HEK293 (cell line): ENCODE measurements at regions not wholly inside any gene's neighbourhood (a gene's known extent, or its start where the extent isn't known, plus 50 kb on each side); places are given as distances from the start of the nearest gene placed in this dataset.
"Not testable (repeated sequence)": the region's sequence is repeated elsewhere in the genome, so short reads cannot be mapped to it uniquely, and the experiment has no call there.

ENCODE experiments used
- CTCF ChIA-PET: fragments of 350-600 bp; formaldehyde crosslinking; extraction: SDS; loops from one replicate; lab custom pipeline; 2021; ENCODE audit warnings: antibody characterized with exemption; lab: Yijun Ruan, JAX
- POLR2A ChIA-PET: fragments of 300-600 bp; formaldehyde crosslinking; extraction: SDS; loops from one replicate; lab custom pipeline; 2020; ENCODE audit warnings: antibody characterized with exemption, inconsistent platforms; lab: Yijun Ruan, JAX
- H3K27ac ChIP-seq: fragments of 200-500 bp; sonication (Bioruptor generic); 2 replicates; pipeline ENCODE4 v1.5.1; 2014; ENCODE audit warnings: low read depth, low read length, control low read depth, inconsistent platforms; ENCODE audit errors: extremely low read depth
- H3K36me3 ChIP-seq, 2 experiments: fragments of 200-500 bp in 1 of 2; sonication (Bioruptor generic) in 1 of 2; 1 replicate in 1 of 2; 2 replicates in 1 of 2; pipeline ENCODE4 v1.5.1; 2014 to 2017; ENCODE audit warnings: inconsistent platforms in 2 of 2, low read length in 2 of 2; ENCODE audit not compliant: control insufficient read depth in 2 of 2, insufficient read depth in 1 of 2
- H3K4me1 ChIP-seq: fragments of 200-500 bp; sonication (Bioruptor generic); 2 replicates; pipeline ENCODE4 v1.5.1; 2014; ENCODE audit warnings: mild to moderate bottlenecking, low read length, inconsistent platforms; ENCODE audit not compliant: control insufficient read depth, insufficient read depth
- H3K4me3 ChIP-seq: 2 replicates; pipeline ENCODE4 v1.5.1; 2011; ENCODE audit warnings: low read depth, mild to moderate bottlenecking, control low read depth, low read length, moderate library complexity
- H3K9me3 ChIP-seq: fragments of 200-500 bp; sonication (Bioruptor generic); 2 replicates; pipeline ENCODE4 v1.5.1; 2014; ENCODE audit warnings: low read depth, low read length, inconsistent platforms; ENCODE audit not compliant: control insufficient read depth, insufficient read depth
- FEZF1 ChIP-seq: fragments of 450-650 bp; formaldehyde crosslinking; IDR thresholded peaks from 2 replicates; pipeline ENCODE4 v1.5.1; 2016; ENCODE audit warnings: missing biosample characterization, missing genetic modification characterization
- MYNN ChIP-seq: fragments of 450-650 bp; formaldehyde crosslinking; IDR thresholded peaks from 2 replicates; pipeline ENCODE4 v1.5.1; 2016; ENCODE audit warnings: missing biosample characterization, missing genetic modification characterization, borderline replicate concordance
- PRDM10 ChIP-seq: fragments of 450-650 bp; formaldehyde crosslinking; IDR thresholded peaks from 2 replicates; pipeline ENCODE4 v1.5.1; 2016; ENCODE audit warnings: missing biosample characterization, missing genetic modification characterization
- PRDM4 ChIP-seq: fragments of 450-650 bp; formaldehyde crosslinking; IDR thresholded peaks from 2 replicates; pipeline ENCODE4 v1.5.1; 2017; ENCODE audit warnings: missing biosample characterization, missing genetic modification characterization
- SP3 ChIP-seq: fragments of 450-650 bp; formaldehyde crosslinking; IDR thresholded peaks from 2 replicates; pipeline ENCODE4 v1.5.1; 2016; ENCODE audit warnings: missing biosample characterization, missing genetic modification characterization
- ZBTB8A ChIP-seq: fragments of 450-650 bp; formaldehyde crosslinking; IDR thresholded peaks from 2 replicates; pipeline ENCODE4 v1.5.1; 2016; ENCODE audit warnings: missing biosample characterization, missing genetic modification characterization
- ZEB2 ChIP-seq: fragments of 450-650 bp; formaldehyde crosslinking; IDR thresholded peaks from 2 replicates; pipeline ENCODE4 v1.5.1; 2016; ENCODE audit warnings: missing biosample characterization, missing genetic modification characterization
- ZFHX2 ChIP-seq: fragments of 450-650 bp; formaldehyde crosslinking; conservative IDR thresholded peaks from 2 replicates; pipeline ENCODE4 v1.5.1; 2016; ENCODE audit warnings: missing biosample characterization, missing genetic modification characterization
- ZFP3 ChIP-seq: fragments of 450-650 bp; formaldehyde crosslinking; IDR thresholded peaks from 2 replicates; pipeline ENCODE4 v1.5.1; 2016; ENCODE audit warnings: low read depth, missing biosample characterization, missing genetic modification characterization
- ZFP69B ChIP-seq: fragments of 450-650 bp; formaldehyde crosslinking; IDR thresholded peaks from 2 replicates; pipeline ENCODE4 v1.5.1; 2016; ENCODE audit warnings: missing biosample characterization, missing genetic modification characterization
- ZNF133 ChIP-seq: fragments of 450-650 bp; formaldehyde crosslinking; IDR thresholded peaks from 2 replicates; pipeline ENCODE4 v1.5.1; 2016; ENCODE audit warnings: missing biosample characterization, missing genetic modification characterization
- ZNF155 ChIP-seq: fragments of 450-650 bp; formaldehyde crosslinking; IDR thresholded peaks from 2 replicates; pipeline ENCODE4 v1.5.1; 2016; ENCODE audit warnings: missing biosample characterization, missing genetic modification characterization
- ZNF184 ChIP-seq: fragments of 450-650 bp; IDR thresholded peaks from 2 replicates; pipeline ENCODE4 v1.5.1; 2018; ENCODE audit warnings: missing biosample characterization, mild to moderate bottlenecking, missing genetic modification characterization
- ZNF292 ChIP-seq: fragments of 450-650 bp; formaldehyde crosslinking; IDR thresholded peaks from 2 replicates; pipeline ENCODE4 v1.5.1; 2016; ENCODE audit warnings: low read depth, missing biosample characterization, missing genetic modification characterization, borderline replicate concordance
- ZNF394 ChIP-seq: fragments of 450-650 bp; formaldehyde crosslinking; IDR thresholded peaks from 2 replicates; pipeline ENCODE4 v1.5.1; 2016; ENCODE audit warnings: missing biosample characterization, missing genetic modification characterization, mild to moderate bottlenecking, moderate library complexity, borderline replicate concordance
- ZNF416 ChIP-seq: fragments of 450-650 bp; formaldehyde crosslinking; IDR thresholded peaks from 2 replicates; pipeline ENCODE4 v1.5.1; 2016; ENCODE audit warnings: missing biosample characterization, missing genetic modification characterization
- ZNF426 ChIP-seq: fragments of 450-650 bp; formaldehyde crosslinking; IDR thresholded peaks from 2 replicates; pipeline ENCODE4 v1.5.1; 2017; ENCODE audit warnings: missing biosample characterization, missing genetic modification characterization, mild to moderate bottlenecking, inconsistent platforms, moderate library complexity
- ZNF514 ChIP-seq: fragments of 450-650 bp; formaldehyde crosslinking; IDR thresholded peaks from 2 replicates; pipeline ENCODE4 v1.5.1; 2016; ENCODE audit warnings: missing biosample characterization, missing genetic modification characterization
- ZNF518A ChIP-seq: fragments of 450-650 bp; formaldehyde crosslinking; conservative IDR thresholded peaks from 2 replicates; pipeline ENCODE4 v1.5.1; 2016; ENCODE audit warnings: low read depth, missing biosample characterization, missing genetic modification characterization
- ZNF555 ChIP-seq: fragments of 450-650 bp; formaldehyde crosslinking; conservative IDR thresholded peaks from 2 replicates; pipeline ENCODE4 v1.5.1; 2017; ENCODE audit warnings: missing biosample characterization, mild to moderate bottlenecking, missing genetic modification characterization, inconsistent platforms
- ZNF623 ChIP-seq: fragments of 450-650 bp; formaldehyde crosslinking; IDR thresholded peaks from 2 replicates; pipeline ENCODE4 v1.5.1; 2016; ENCODE audit warnings: missing biosample characterization, missing genetic modification characterization
- ZNF629 ChIP-seq: fragments of 450-650 bp; formaldehyde crosslinking; IDR thresholded peaks from 2 replicates; pipeline ENCODE4 v1.5.1; 2017; ENCODE audit warnings: missing biosample characterization, missing genetic modification characterization
- ZNF654 ChIP-seq: fragments of 450-650 bp; formaldehyde crosslinking; IDR thresholded peaks from 2 replicates; pipeline ENCODE4 v1.5.1; 2016; ENCODE audit warnings: low read depth, missing biosample characterization, missing genetic modification characterization
- ZSCAN30 ChIP-seq: fragments of 450-650 bp; IDR thresholded peaks from 2 replicates; pipeline ENCODE4 v1.5.1; 2018; ENCODE audit warnings: missing biosample characterization, mild to moderate bottlenecking, missing genetic modification characterization, moderate library complexity
- ZSCAN5A ChIP-seq: fragments of 450-650 bp; formaldehyde crosslinking; IDR thresholded peaks from 2 replicates; pipeline ENCODE4 v1.5.1; 2016; ENCODE audit warnings: missing biosample characterization, missing genetic modification characterization
- ZXDB ChIP-seq: fragments of 450-650 bp; formaldehyde crosslinking; IDR thresholded peaks from 2 replicates; pipeline ENCODE4 v1.5.1; 2016; ENCODE audit warnings: missing biosample characterization, missing genetic modification characterization

- Histone ChIP-seq H3K27ac (no peak overlapping the region), H3K9me3 (no peaks in the 10 kb centered on the region), H3K4me1 (no peaks in the 10 kb centered on the region), H3K4me3 (no peak overlapping the region), H3K36me3 (no peaks in the 10 kb centered on the region)
- CTCF ChIA-PET = no interaction called here
- POLR2A ChIA-PET = no interaction called here
- TF ChIP-seq ZNF514 (tag by site-specific recombination) = no peak
- no peak for TF ChIP-seq ZNF155
- TF ChIP-seq ZSCAN30 (tag by site-specific recombination) = no peak
- no peak for TF ChIP-seq PRDM4 (tag by site-specific recombination)
- no peak for TF ChIP-seq FEZF1
- TF ChIP-seq ZEB2 (tag by site-specific recombination) = no peak
- TF ChIP-seq ZNF292 = no peak
- no peak for TF ChIP-seq ZSCAN5A
- TF ChIP-seq ZFP69B = no peak
- TF ChIP-seq MYNN = no peak
- no peak for TF ChIP-seq PRDM10
- TF ChIP-seq SP3 (tag by site-specific recombination) = no peak
- TF ChIP-seq ZNF416 (tag by site-specific recombination) = no peak
- TF ChIP-seq ZNF629 (tag by site-specific recombination) = no peak
- no peak for TF ChIP-seq ZNF133 (tag by site-specific recombination)
- no peak for TF ChIP-seq ZNF184 (tag by site-specific recombination)
- TF ChIP-seq ZFP3 (tag by site-specific recombination) = no peak
- no peak for TF ChIP-seq ZFHX2
Measured at GRCh38 chr4:33948921-33949320, 2295.4 kb downstream of the ARAP2 start.

GRCh38 chr4:33953848-33954247 lies 2290.5 kb downstream of the ARAP2 start:
- POLR2A ChIA-PET, H3K9me3 ChIP-seq, H3K4me1 ChIP-seq, H3K4me3 ChIP-seq, H3K27ac ChIP-seq, H3K36me3 ChIP-seq: not testable (repeated sequence)
- CTCF ChIA-PET = interaction anchor here (0.7 kb wide), 1 partner anchor 300 kb away, joined by 6 read pairs; no protein-coding TSS in a partner anchor
- peak; percentile 55 for TF ChIP-seq ZNF555 (tag by site-specific recombination)
- TF ChIP-seq ZXDB (tag by site-specific recombination) = 0 out of 2 replicates have a peak, but pooled peaks have one; percentile 16
- peak; percentile 49; the same call in 1 of the 2 replicates for TF ChIP-seq ZBTB8A (tag by site-specific recombination)
- TF ChIP-seq ZNF518A (tag by site-specific recombination) = peak; percentile 71; the same call in 1 of the 2 replicates
- peak; percentile 41 for TF ChIP-seq ZNF623 (tag by site-specific recombination)
- TF ChIP-seq ZNF654 = 0 out of 2 replicates have a peak, but pooled peaks have one; percentile 13
- peak; percentile 60; the same call in 1 of the 2 replicates for TF ChIP-seq ZNF394 (tag by site-specific recombination)
- peak; percentile 52 for TF ChIP-seq ZNF426 (tag by site-specific recombination)
